Upper lobe of left lung (tissue), 4 donors: ENCODE measurements at regions not wholly inside any gene's neighbourhood (a gene's known extent, or its start where the extent isn't known, plus 50 kb on each side); places are given as distances from the start of the nearest gene placed in this dataset.

Experiments used
- CTCF ChIP-seq, 6 experiments: fragments of 450-650 bp in 4 of 6; fragments of 200-600 bp in 2 of 6; sonication (generic) in 2 of 6; IDR thresholded peaks; one replicate each; pipeline ENCODE4 v1.5.1; 2016 to 2019; ENCODE audit warnings: antibody characterized with exemption in 6 of 6
- EP300 ChIP-seq, 4 donors: sonication (generic); formaldehyde crosslinking; IDR thresholded peaks; one replicate each; pipeline ENCODE4 v1.5.1; 2017; ENCODE audit warnings: antibody characterized with exemption in 4 of 4, control low read depth in 2 of 4
- POLR2A ChIP-seq, 4 donors: fragments of 450-650 bp; IDR thresholded peaks; one replicate each; pipeline ENCODE4 v1.5.1; 2016 to 2017; ENCODE audit warnings: antibody characterized with exemption in 4 of 4, mild to moderate bottlenecking in 2 of 4
- POLR2AphosphoS5 ChIP-seq, 2 donors: sonication (generic); formaldehyde crosslinking; IDR thresholded peaks; one replicate each; pipeline ENCODE4 v1.5.1; 2017; ENCODE audit warnings: antibody characterized with exemption in 2 of 2

- TF ChIP-seq POLR2A (IDR thresholded peaks at IDR 0.05), result no peak
- TF ChIP-seq CTCF (IDR thresholded peaks at IDR 0.05), result peak in 4 of 6 experiments; percentile 14 to 40 (median 18)
- TF ChIP-seq POLR2AphosphoS5 (IDR thresholded peaks at IDR 0.05), result no peak
- TF ChIP-seq EP300 (IDR thresholded peaks at IDR 0.05), result no peak
These were observed 743.6 kb downstream of the ETS1 start for GRCh38 chr11:127843483-127844396.
